ENCODE measurements at regions not wholly inside any gene's neighbourhood (a gene's known extent, or its start where the extent isn't known, plus 50 kb on each side); places are given as distances from the start of the nearest gene placed in this dataset.

GRCh38 chr2:226478109-226478809, 321.4 kb downstream of the IRS1 start:
- no peaks in the 10 kb centered on the region for H3K36me3 ChIP-seq
- DNase-seq (ENCODE audit: low read depth in 1 of 2, low spot score in 1 of 2) = peak; percentile 47 to 90
- H3K4me1 ChIP-seq (ENCODE audit: low read depth) = peaks cover 22% of the 10 kb centered on the region
- peak overlapping the region; percentile 88 for H3K27ac ChIP-seq
- no peak for TF ChIP-seq CTCF (IDR thresholded peaks at IDR 0.05; ENCODE audit: low read depth, low read length)
- H3K9me3 ChIP-seq (ENCODE audit: low read depth) = peaks cover 3% of the 10 kb centered on the region
- H3K4me3 ChIP-seq = no peak overlapping the region
- no peaks in the 10 kb centered on the region for H3K27me3 ChIP-seq

- Histone ChIP-seq H3K9me3 (ENCODE audit: low read depth) (peaks cover 3% of the 10 kb centered on the region), H3K27ac (peak overlapping the region; percentile 88), H3K27me3 (no peaks in the 10 kb centered on the region), H3K4me1 (ENCODE audit: low read depth) (peaks cover 20% of the 10 kb centered on the region), H3K36me3 (no peaks in the 10 kb centered on the region), H3K4me3 (no peak overlapping the region)
- TF ChIP-seq CTCF (IDR thresholded peaks at IDR 0.05; ENCODE audit: low read depth, low read length) = no peak
- DNase-seq (ENCODE audit: low read depth in 1 of 2, low spot score in 1 of 2) = no peak
These were observed 322.2 kb downstream of the IRS1 start for GRCh38 chr2:226477221-226478108.

- Histone ChIP-seq H3K9me3 (ENCODE audit: low read depth) (peaks cover 3% of the 10 kb centered on the region), H3K36me3 (no peaks in the 10 kb centered on the region), H3K27ac (no peak overlapping the region), H3K27me3 (no peaks in the 10 kb centered on the region), H3K4me1 (ENCODE audit: low read depth) (peaks cover 16% of the 10 kb centered on the region), H3K4me3 (no peak overlapping the region)
- TF ChIP-seq CTCF (IDR thresholded peaks at IDR 0.05; ENCODE audit: low read depth, low read length) = no peak
- peak in 1 of 2 donors; percentile 69 for DNase-seq (ENCODE audit: low read depth in 1 of 2, low spot score in 1 of 2)
These were observed 324.0 kb downstream of the IRS1 start for GRCh38 chr2:226475650-226476049.

GRCh38 chr2:226474131-226474530, 325.5 kb downstream of the IRS1 start:
- DNase-seq (ENCODE audit: low read depth in 1 of 2, low spot score in 1 of 2) = no peak
- Histone ChIP-seq H3K36me3 (no peaks in the 10 kb centered on the region), H3K27ac (no peak overlapping the region), H3K4me1 (ENCODE audit: low read depth) (peaks cover 16% of the 10 kb centered on the region), H3K27me3 (no peaks in the 10 kb centered on the region), H3K4me3 (no peak overlapping the region), H3K9me3 (ENCODE audit: low read depth) (peaks cover 3% of the 10 kb centered on the region)
- TF ChIP-seq CTCF (IDR thresholded peaks at IDR 0.05; ENCODE audit: low read depth, low read length) = no peak

- no peaks in the 10 kb centered on the region for H3K36me3 ChIP-seq
- no peak for DNase-seq (ENCODE audit: low read depth in 1 of 2, low spot score in 1 of 2)
- H3K9me3 ChIP-seq (ENCODE audit: low read depth) = peaks cover 3% of the 10 kb centered on the region
- no peak overlapping the region for H3K4me3 ChIP-seq
- H3K27ac ChIP-seq = no peak overlapping the region
- no peaks in the 10 kb centered on the region for H3K27me3 ChIP-seq
- H3K4me1 ChIP-seq (ENCODE audit: low read depth) = no peaks in the 10 kb centered on the region
- no peak for TF ChIP-seq CTCF (IDR thresholded peaks at IDR 0.05; ENCODE audit: low read depth, low read length)
These were observed 327.6 kb downstream of the IRS1 start for GRCh38 chr2:226471987-226472470.

Measured in cardiac muscle cell (in vitro differentiated cells and primary cell).